ENCODE measurements at regions not wholly inside any gene's neighbourhood (a gene's known extent, or its start where the extent isn't known, plus 50 kb on each side); places are given as distances from the start of the nearest gene placed in this dataset.

- no peak overlapping the region for H3K27ac ChIP-seq
- TF ChIP-seq EZH2 (IDR thresholded peaks at IDR 0.05; ENCODE audit: borderline replicate concordance) (no peak), EZH2phosphoT487 (IDR thresholded peaks at IDR 0.05; ENCODE audit: low read depth, severe bottlenecking, unreplicated experiment) (no peak), CTCF (IDR thresholded peaks at IDR 0.05; ENCODE audit: poor library complexity) (no peak)
- H3K9me3 ChIP-seq (ENCODE audit: low read depth): no peaks in the 10 kb centered on the region
- DNase-seq (ENCODE audit: low spot score): peak; percentile 68
- H3K4me1 ChIP-seq (ENCODE audit: insufficient read depth): peaks cover 7% of the 10 kb centered on the region
- no peaks in the 10 kb centered on the region for H3K36me3 ChIP-seq (replicated peaks; ENCODE audit: insufficient read depth, low read depth)
- H3K4me3 ChIP-seq: peak overlapping the region; percentile 23
- H2AFZ ChIP-seq: no peak overlapping the region
- H3K9me2 ChIP-seq (replicated peaks; ENCODE audit: insufficient read depth): no peaks in the 10 kb centered on the region
- no peaks in the 10 kb centered on the region for H3K79me2 ChIP-seq
- 73% methylated on average over 21 of the region's 51 CpGs for WGBS (ENCODE audit: low lambda C conversion rate, missing lambda C conversion rate)
- H3K27me3 ChIP-seq: peaks cover 42% of the 10 kb centered on the region
- H3K4me2 ChIP-seq: peak overlapping the region; percentile 89
- H4K20me1 ChIP-seq (ENCODE audit: insufficient read depth, poor library complexity, severe bottlenecking): no peaks in the 10 kb centered on the region
Observed at GRCh38 chr11:43547889-43548381, 132.6 kb upstream of the HSD17B12 start.

- Histone ChIP-seq H3K4me2 (no peak overlapping the region), H3K9me2 (replicated peaks; ENCODE audit: insufficient read depth) (no peaks in the 10 kb centered on the region), H3K9me3 (ENCODE audit: low read depth) (no peaks in the 10 kb centered on the region), H3K79me2 (no peaks in the 10 kb centered on the region), H3K36me3 (replicated peaks; ENCODE audit: insufficient read depth, low read depth) (no peaks in the 10 kb centered on the region), H4K20me1 (ENCODE audit: insufficient read depth, poor library complexity, severe bottlenecking) (no peaks in the 10 kb centered on the region), H2AFZ (no peak overlapping the region), H3K27ac (no peak overlapping the region), H3K27me3 (peaks cover 51% of the 10 kb centered on the region), H3K4me3 (no peak overlapping the region), H3K4me1 (ENCODE audit: insufficient read depth) (peaks cover 7% of the 10 kb centered on the region)
- 91% methylated on average over 4 of the region's 4 CpGs for WGBS (ENCODE audit: low lambda C conversion rate, missing lambda C conversion rate)
- TF ChIP-seq EZH2 (IDR thresholded peaks at IDR 0.05; ENCODE audit: borderline replicate concordance) (no peak), EZH2phosphoT487 (IDR thresholded peaks at IDR 0.05; ENCODE audit: low read depth, severe bottlenecking, unreplicated experiment) (no peak)
- DNase-seq (ENCODE audit: low spot score): no peak
Observed at GRCh38 chr11:43548916-43549315, 131.6 kb upstream of the HSD17B12 start.

- Histone ChIP-seq H3K27me3 (peaks cover 58% of the 10 kb centered on the region), H4K20me1 (ENCODE audit: insufficient read depth, poor library complexity, severe bottlenecking) (no peaks in the 10 kb centered on the region), H3K9me2 (replicated peaks; ENCODE audit: insufficient read depth) (no peaks in the 10 kb centered on the region), H2AFZ (no peak overlapping the region), H3K4me1 (ENCODE audit: insufficient read depth) (peaks cover 7% of the 10 kb centered on the region), H3K36me3 (replicated peaks; ENCODE audit: insufficient read depth, low read depth) (no peaks in the 10 kb centered on the region), H3K27ac (no peak overlapping the region), H3K4me3 (no peak overlapping the region), H3K9me3 (ENCODE audit: low read depth) (no peaks in the 10 kb centered on the region), H3K79me2 (no peaks in the 10 kb centered on the region), H3K4me2 (no peak overlapping the region)
- WGBS (ENCODE audit: low lambda C conversion rate, missing lambda C conversion rate): 63% methylated on average over 6 of the region's 6 CpGs
- TF ChIP-seq EZH2phosphoT487 (IDR thresholded peaks at IDR 0.05; ENCODE audit: low read depth, severe bottlenecking, unreplicated experiment) (no peak), CTCF (IDR thresholded peaks at IDR 0.05; ENCODE audit: poor library complexity) (no peak), EZH2 (IDR thresholded peaks at IDR 0.05; ENCODE audit: borderline replicate concordance) (no peak)
- DNase-seq (ENCODE audit: low spot score): no peak
Observed at GRCh38 chr11:43549624-43550023, 130.9 kb upstream of the HSD17B12 start.

- Histone ChIP-seq H3K27ac (no peak overlapping the region), H3K27me3 (peaks cover 66% of the 10 kb centered on the region), H3K79me2 (no peaks in the 10 kb centered on the region), H4K20me1 (ENCODE audit: insufficient read depth, poor library complexity, severe bottlenecking) (no peaks in the 10 kb centered on the region), H3K4me2 (no peak overlapping the region), H3K9me2 (replicated peaks; ENCODE audit: insufficient read depth) (no peaks in the 10 kb centered on the region), H3K9me3 (ENCODE audit: low read depth) (no peaks in the 10 kb centered on the region), H2AFZ (no peak overlapping the region), H3K36me3 (replicated peaks; ENCODE audit: insufficient read depth, low read depth) (no peaks in the 10 kb centered on the region), H3K4me3 (no peak overlapping the region), H3K4me1 (ENCODE audit: insufficient read depth) (peaks cover 7% of the 10 kb centered on the region)
- no peak for TF ChIP-seq CTCF (IDR thresholded peaks at IDR 0.05; ENCODE audit: poor library complexity)
- TF ChIP-seq EZH2phosphoT487 (IDR thresholded peaks at IDR 0.05; ENCODE audit: low read depth, severe bottlenecking, unreplicated experiment): no peak
- no peak for TF ChIP-seq EZH2 (IDR thresholded peaks at IDR 0.05; ENCODE audit: borderline replicate concordance)
- WGBS (ENCODE audit: low lambda C conversion rate, missing lambda C conversion rate): 92% methylated on average over 4 of the region's 4 CpGs
- no peak for DNase-seq (ENCODE audit: low spot score)
Observed at GRCh38 chr11:43550714-43551113, 129.8 kb upstream of the HSD17B12 start.

Data from hepatocyte (in vitro differentiated cells).